GM23338 (cell line): ENCODE measurements at regions not wholly inside any gene's neighbourhood (a gene's known extent, or its start where the extent isn't known, plus 50 kb on each side); places are given as distances from the start of the nearest gene placed in this dataset.
A peak's percentile ranks its signal among the peaks of the same experiment; 100 is the strongest.

Experiments
- ATAC-seq: fragments of 200-7000 bp; cut with Tn5 transposase; 3 replicates; pipeline ENCODE4 v1.9.1; 2020
- DNase-seq: peaks from one replicate; pipeline ENCODE4 v3.0.0-alpha.2; 2015; ENCODE audit warnings: low spot score
- H2AFZ ChIP-seq: fragments of 200-600 bp; sonication (generic); 2 replicates; pipeline ENCODE4 v1.8.0; 2016; ENCODE audit warnings: antibody characterized with exemption, mild to moderate bottlenecking, moderate library complexity
- H3F3A ChIP-seq: fragments of 200-600 bp; sonication (generic); replicated peaks from 2 replicates; pipeline ENCODE4 v1.8.0; 2017; ENCODE audit warnings: antibody characterized with exemption, mixed run types, low read depth
- H3K27ac ChIP-seq: fragments of 200-600 bp; sonication (generic); 2 replicates; pipeline ENCODE4 v1.6.1; 2016; ENCODE audit warnings: low read depth
- H3K27me3 ChIP-seq: fragments of 200-600 bp; sonication (generic); 2 replicates; pipeline ENCODE4 v1.8.0; 2016; ENCODE audit warnings: mild to moderate bottlenecking, mixed run types, moderate library complexity; ENCODE audit not compliant: insufficient read depth
- H3K36me3 ChIP-seq: fragments of 200-600 bp; sonication (generic); 2 replicates; pipeline ENCODE4 v1.8.0; 2016; ENCODE audit warnings: mild to moderate bottlenecking; ENCODE audit not compliant: insufficient read depth
- H3K4me1 ChIP-seq: fragments of 200-600 bp; sonication (generic); 2 replicates; pipeline ENCODE4 v1.8.0; 2016; ENCODE audit warnings: mild to moderate bottlenecking, moderate library complexity; ENCODE audit not compliant: insufficient read depth
- H3K4me2 ChIP-seq: fragments of 200-600 bp; sonication (generic); 2 replicates; pipeline ENCODE4 v1.7.1; 2017; ENCODE audit warnings: mixed run types
- H3K4me3 ChIP-seq: fragments of 200-600 bp; sonication (generic); 2 replicates; pipeline ENCODE4 v1.6.1; 2016; ENCODE audit warnings: mixed run types
- H3K79me2 ChIP-seq: fragments of 200-600 bp; sonication (generic); replicated peaks from 2 replicates; pipeline ENCODE4 v1.8.0; 2017; ENCODE audit warnings: mild to moderate bottlenecking; ENCODE audit not compliant: insufficient read depth
- H3K9me2 ChIP-seq: fragments of 200-600 bp; sonication (generic); 2 replicates; pipeline ENCODE4 v1.8.0; 2017; ENCODE audit not compliant: insufficient read depth
- H4K20me1 ChIP-seq: fragments of 200-600 bp; sonication (generic); replicated peaks from 2 replicates; pipeline ENCODE4 v1.8.0; 2017; ENCODE audit warnings: mild to moderate bottlenecking; ENCODE audit not compliant: insufficient read depth
- H3K27ac Mint-ChIP-seq: 2 replicates; pipeline ENCODE4 v1.8.0; 2020; ENCODE audit warnings: inconsistent platforms, mild to moderate bottlenecking, moderate library complexity, mixed read lengths
- H3K27me3 Mint-ChIP-seq: 3 replicates; pipeline ENCODE4 v1.8.0; 2022; ENCODE audit warnings: low read depth, mild to moderate bottlenecking, moderate library complexity, mixed read lengths, inconsistent platforms; ENCODE audit not compliant: insufficient read depth, poor library complexity
- H3K36me3 Mint-ChIP-seq: 3 replicates; pipeline ENCODE4 v1.8.0; 2021; ENCODE audit warnings: low read depth, mild to moderate bottlenecking, inconsistent platforms, moderate library complexity, mixed read lengths
- H3K4me1 Mint-ChIP-seq: 3 replicates; pipeline ENCODE4 v1.8.0; 2020; ENCODE audit warnings: mild to moderate bottlenecking, inconsistent platforms, mixed read lengths
- H3K4me3 Mint-ChIP-seq: 3 replicates; pipeline ENCODE4 v1.8.0; 2021; ENCODE audit warnings: moderate library complexity, mild to moderate bottlenecking, inconsistent platforms, mixed read lengths
- H3K9me3 Mint-ChIP-seq: 3 replicates; pipeline ENCODE4 v1.8.0; 2020; ENCODE audit warnings: moderate library complexity, mild to moderate bottlenecking, inconsistent platforms, mixed read lengths
- CREB1 ChIP-seq: fragments of 250-450 bp; sonication (Bioruptor Pico); IDR thresholded peaks from 2 replicates; pipeline ENCODE4 v1.5.0; 2020; ENCODE audit warnings: low read depth, mild to moderate bottlenecking, moderate library complexity
- EZH2 ChIP-seq: fragments of 200-600 bp; sonication (generic); IDR thresholded peaks from one replicate; pipeline ENCODE4 v1.8.0; 2017; ENCODE audit warnings: antibody characterized with exemption, mild to moderate bottlenecking, low read depth; ENCODE audit not compliant: unreplicated experiment
- EZH2phosphoT487 ChIP-seq: fragments of 200-600 bp; sonication (generic); IDR thresholded peaks from one replicate; pipeline ENCODE4 v1.8.1; 2018; ENCODE audit warnings: antibody characterized with exemption; ENCODE audit not compliant: unreplicated experiment
- JUNB ChIP-seq: IDR thresholded peaks from one replicate; pipeline ENCODE4 v1.6.1; 2016; ENCODE audit warnings: antibody characterized with exemption; ENCODE audit not compliant: unreplicated experiment
- NANOG ChIP-seq: IDR thresholded peaks from 2 replicates; pipeline ENCODE4 v1.6.1; 2016; ENCODE audit warnings: antibody characterized with exemption, borderline replicate concordance
- POLR2AphosphoS5 ChIP-seq: IDR thresholded peaks from 2 replicates; pipeline ENCODE4 v1.6.1; 2016; ENCODE audit warnings: antibody characterized with exemption, low read depth
- STAT1 ChIP-seq: IDR thresholded peaks from one replicate; pipeline ENCODE4 v1.6.1; 2016; ENCODE audit warnings: antibody characterized with exemption; ENCODE audit not compliant: unreplicated experiment
- ZNF114 ChIP-seq: fragments of 250-450 bp; sonication (Bioruptor Pico); IDR thresholded peaks from 2 replicates; pipeline ENCODE4 v1.5.0; 2020; ENCODE audit warnings: mild to moderate bottlenecking, moderate library complexity
- ZNF331 ChIP-seq: fragments of 250-450 bp; sonication (Bioruptor Pico); IDR thresholded peaks from 2 replicates; pipeline ENCODE4 v1.5.0; 2020; ENCODE audit warnings: low read depth, mild to moderate bottlenecking, moderate library complexity
- TF ChIP-seq, protein P1 (sequence below): fragments of 250-450 bp; sonication (Bioruptor Pico); IDR thresholded peaks from 2 replicates; pipeline ENCODE4 v1.5.0; 2020; ENCODE audit warnings: mild to moderate bottlenecking, moderate library complexity
- TF ChIP-seq, protein P2 (sequence below): IDR thresholded peaks from one replicate; pipeline ENCODE4 v1.6.1; 2018; ENCODE audit warnings: antibody characterized with exemption; ENCODE audit not compliant: unreplicated experiment
- TF ChIP-seq, protein P3 (sequence below): IDR thresholded peaks from 2 replicates; pipeline ENCODE4 v1.6.1; 2016; ENCODE audit warnings: antibody characterized with exemption
- TF ChIP-seq, protein P4 (sequence below), 2 experiments: fragments of 200-600 bp in 1 of 2; sonication (generic) in 1 of 2; conservative IDR thresholded peaks; 2 replicates each; pipeline versions ENCODE4 v1.5.1 to v1.6.1; 2016 to 2017; ENCODE audit warnings: antibody characterized with exemption in 2 of 2, low read depth in 2 of 2, mild to moderate bottlenecking in 2 of 2, moderate library complexity in 1 of 2

DNA sequence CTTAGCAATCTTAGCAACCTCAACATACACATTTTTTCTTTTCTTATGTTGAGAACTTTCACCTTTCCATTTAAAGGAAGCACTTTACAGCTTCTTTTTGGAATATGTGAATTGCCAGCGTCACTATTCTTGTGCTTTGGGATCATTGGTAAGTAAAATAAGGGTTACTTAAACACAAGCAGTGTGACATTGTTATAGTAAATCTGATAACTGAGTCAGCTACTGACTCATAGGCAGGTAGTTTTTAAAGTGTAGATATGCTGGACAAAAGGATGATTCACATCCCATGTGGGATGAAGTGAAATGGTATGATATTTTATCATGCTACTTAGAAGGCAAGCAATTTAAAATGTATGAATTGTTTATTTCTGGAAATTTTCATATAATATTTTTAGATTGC, 637.2 kb downstream of the DCDC2C start:
- Mint-ChIP-seq H3K9me3 (peaks cover 49% of the 10 kb centered on the region), H3K27ac (no peak overlapping the region), H3K36me3 (peaks cover 9% of the 10 kb centered on the region; the same call in 2 of the 3 replicates), H3K4me3 (no peak overlapping the region), H3K27me3 (peaks cover 1% of the 10 kb centered on the region), H3K4me1 (peaks cover 4% of the 10 kb centered on the region; the same call in 1 of the 3 replicates)
- Histone ChIP-seq H3K9me2 (no peaks in the 10 kb centered on the region), H3K4me1 (no peaks in the 10 kb centered on the region), H3K79me2 (no peaks in the 10 kb centered on the region), H2AFZ (no peak overlapping the region), H3K27ac (no peak overlapping the region; the same call in 1 of the 2 replicates), H3K4me2 (0 out of 2 replicates have a peak overlapping the region, but pooled peaks have one; percentile 21), H3K4me3 (no peak overlapping the region), H3K27me3 (no peaks in the 10 kb centered on the region), H3K36me3 (peaks cover 7% of the 10 kb centered on the region; the same call in 1 of the 2 replicates), H4K20me1 (no peaks in the 10 kb centered on the region), H3F3A (no peaks in the 10 kb centered on the region)
- DNase-seq, result no peak
- ATAC-seq, result no peak
- TF ChIP-seq CREB1 (CRISPR knock-in tag) (no peak), JUNB (no peak), ZNF114 (CRISPR knock-in tag) (no peak), EZH2phosphoT487 (no peak), STAT1 (no peak), ZNF331 (CRISPR knock-in tag) (no peak), POLR2AphosphoS5 (no peak), EZH2 (no peak), NANOG (no peak)
- TF ChIP-seq, protein P1, sequence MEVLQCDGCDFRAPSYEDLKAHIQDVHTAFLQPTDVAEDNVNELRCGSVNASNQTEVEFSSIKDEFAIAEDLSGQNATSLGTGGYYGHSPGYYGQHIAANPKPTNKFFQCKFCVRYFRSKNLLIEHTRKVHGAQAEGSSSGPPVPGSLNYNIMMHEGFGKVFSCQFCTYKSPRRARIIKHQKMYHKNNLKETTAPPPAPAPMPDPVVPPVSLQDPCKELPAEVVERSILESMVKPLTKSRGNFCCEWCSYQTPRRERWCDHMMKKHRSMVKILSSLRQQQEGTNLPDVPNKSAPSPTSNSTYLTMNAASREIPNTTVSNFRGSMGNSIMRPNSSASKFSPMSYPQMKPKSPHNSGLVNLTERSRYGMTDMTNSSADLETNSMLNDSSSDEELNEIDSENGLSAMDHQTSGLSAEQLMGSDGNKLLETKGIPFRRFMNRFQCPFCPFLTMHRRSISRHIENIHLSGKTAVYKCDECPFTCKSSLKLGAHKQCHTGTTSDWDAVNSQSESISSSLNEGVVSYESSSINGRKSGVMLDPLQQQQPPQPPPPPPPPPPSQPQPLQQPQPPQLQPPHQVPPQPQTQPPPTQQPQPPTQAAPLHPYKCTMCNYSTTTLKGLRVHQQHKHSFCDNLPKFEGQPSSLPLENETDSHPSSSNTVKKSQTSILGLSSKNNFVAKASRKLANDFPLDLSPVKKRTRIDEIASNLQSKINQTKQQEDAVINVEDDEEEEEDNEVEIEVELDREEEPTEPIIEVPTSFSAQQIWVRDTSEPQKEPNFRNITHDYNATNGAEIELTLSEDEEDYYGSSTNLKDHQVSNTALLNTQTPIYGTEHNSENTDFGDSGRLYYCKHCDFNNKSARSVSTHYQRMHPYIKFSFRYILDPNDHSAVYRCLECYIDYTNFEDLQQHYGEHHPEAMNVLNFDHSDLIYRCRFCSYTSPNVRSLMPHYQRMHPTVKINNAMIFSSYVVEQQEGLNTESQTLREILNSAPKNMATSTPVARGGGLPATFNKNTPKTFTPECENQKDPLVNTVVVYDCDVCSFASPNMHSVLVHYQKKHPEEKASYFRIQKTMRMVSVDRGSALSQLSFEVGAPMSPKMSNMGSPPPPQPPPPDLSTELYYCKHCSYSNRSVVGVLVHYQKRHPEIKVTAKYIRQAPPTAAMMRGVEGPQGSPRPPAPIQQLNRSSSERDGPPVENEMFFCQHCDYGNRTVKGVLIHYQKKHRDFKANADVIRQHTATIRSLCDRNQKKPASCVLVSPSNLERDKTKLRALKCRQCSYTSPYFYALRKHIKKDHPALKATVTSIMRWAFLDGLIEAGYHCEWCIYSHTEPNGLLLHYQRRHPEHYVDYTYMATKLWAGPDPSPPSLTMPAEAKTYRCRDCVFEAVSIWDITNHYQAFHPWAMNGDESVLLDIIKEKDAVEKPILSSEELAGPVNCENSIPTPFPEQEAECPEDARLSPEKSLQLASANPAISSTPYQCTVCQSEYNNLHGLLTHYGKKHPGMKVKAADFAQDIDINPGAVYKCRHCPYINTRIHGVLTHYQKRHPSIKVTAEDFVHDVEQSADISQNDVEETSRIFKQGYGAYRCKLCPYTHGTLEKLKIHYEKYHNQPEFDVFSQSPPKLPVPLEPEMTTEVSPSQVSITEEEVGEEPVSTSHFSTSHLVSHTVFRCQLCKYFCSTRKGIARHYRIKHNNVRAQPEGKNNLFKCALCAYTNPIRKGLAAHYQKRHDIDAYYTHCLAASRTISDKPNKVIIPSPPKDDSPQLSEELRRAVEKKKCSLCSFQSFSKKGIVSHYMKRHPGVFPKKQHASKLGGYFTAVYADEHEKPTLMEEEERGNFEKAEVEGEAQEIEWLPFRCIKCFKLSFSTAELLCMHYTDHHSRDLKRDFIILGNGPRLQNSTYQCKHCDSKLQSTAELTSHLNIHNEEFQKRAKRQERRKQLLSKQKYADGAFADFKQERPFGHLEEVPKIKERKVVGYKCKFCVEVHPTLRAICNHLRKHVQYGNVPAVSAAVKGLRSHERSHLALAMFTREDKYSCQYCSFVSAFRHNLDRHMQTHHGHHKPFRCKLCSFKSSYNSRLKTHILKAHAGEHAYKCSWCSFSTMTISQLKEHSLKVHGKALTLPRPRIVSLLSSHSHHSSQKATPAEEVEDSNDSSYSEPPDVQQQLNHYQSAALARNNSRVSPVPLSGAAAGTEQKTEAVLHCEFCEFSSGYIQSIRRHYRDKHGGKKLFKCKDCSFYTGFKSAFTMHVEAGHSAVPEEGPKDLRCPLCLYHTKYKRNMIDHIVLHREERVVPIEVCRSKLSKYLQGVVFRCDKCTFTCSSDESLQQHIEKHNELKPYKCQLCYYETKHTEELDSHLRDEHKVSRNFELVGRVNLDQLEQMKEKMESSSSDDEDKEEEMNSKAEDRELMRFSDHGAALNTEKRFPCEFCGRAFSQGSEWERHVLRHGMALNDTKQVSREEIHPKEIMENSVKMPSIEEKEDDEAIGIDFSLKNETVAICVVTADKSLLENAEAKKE (CRISPR knock-in tag), result no peak
- TF ChIP-seq, protein P2, sequence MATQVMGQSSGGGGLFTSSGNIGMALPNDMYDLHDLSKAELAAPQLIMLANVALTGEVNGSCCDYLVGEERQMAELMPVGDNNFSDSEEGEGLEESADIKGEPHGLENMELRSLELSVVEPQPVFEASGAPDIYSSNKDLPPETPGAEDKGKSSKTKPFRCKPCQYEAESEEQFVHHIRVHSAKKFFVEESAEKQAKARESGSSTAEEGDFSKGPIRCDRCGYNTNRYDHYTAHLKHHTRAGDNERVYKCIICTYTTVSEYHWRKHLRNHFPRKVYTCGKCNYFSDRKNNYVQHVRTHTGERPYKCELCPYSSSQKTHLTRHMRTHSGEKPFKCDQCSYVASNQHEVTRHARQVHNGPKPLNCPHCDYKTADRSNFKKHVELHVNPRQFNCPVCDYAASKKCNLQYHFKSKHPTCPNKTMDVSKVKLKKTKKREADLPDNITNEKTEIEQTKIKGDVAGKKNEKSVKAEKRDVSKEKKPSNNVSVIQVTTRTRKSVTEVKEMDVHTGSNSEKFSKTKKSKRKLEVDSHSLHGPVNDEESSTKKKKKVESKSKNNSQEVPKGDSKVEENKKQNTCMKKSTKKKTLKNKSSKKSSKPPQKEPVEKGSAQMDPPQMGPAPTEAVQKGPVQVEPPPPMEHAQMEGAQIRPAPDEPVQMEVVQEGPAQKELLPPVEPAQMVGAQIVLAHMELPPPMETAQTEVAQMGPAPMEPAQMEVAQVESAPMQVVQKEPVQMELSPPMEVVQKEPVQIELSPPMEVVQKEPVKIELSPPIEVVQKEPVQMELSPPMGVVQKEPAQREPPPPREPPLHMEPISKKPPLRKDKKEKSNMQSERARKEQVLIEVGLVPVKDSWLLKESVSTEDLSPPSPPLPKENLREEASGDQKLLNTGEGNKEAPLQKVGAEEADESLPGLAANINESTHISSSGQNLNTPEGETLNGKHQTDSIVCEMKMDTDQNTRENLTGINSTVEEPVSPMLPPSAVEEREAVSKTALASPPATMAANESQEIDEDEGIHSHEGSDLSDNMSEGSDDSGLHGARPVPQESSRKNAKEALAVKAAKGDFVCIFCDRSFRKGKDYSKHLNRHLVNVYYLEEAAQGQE, result no peak
- TF ChIP-seq, protein P3, sequence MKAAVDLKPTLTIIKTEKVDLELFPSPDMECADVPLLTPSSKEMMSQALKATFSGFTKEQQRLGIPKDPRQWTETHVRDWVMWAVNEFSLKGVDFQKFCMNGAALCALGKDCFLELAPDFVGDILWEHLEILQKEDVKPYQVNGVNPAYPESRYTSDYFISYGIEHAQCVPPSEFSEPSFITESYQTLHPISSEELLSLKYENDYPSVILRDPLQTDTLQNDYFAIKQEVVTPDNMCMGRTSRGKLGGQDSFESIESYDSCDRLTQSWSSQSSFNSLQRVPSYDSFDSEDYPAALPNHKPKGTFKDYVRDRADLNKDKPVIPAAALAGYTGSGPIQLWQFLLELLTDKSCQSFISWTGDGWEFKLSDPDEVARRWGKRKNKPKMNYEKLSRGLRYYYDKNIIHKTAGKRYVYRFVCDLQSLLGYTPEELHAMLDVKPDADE, result no peak
- TF ChIP-seq, protein P4, sequence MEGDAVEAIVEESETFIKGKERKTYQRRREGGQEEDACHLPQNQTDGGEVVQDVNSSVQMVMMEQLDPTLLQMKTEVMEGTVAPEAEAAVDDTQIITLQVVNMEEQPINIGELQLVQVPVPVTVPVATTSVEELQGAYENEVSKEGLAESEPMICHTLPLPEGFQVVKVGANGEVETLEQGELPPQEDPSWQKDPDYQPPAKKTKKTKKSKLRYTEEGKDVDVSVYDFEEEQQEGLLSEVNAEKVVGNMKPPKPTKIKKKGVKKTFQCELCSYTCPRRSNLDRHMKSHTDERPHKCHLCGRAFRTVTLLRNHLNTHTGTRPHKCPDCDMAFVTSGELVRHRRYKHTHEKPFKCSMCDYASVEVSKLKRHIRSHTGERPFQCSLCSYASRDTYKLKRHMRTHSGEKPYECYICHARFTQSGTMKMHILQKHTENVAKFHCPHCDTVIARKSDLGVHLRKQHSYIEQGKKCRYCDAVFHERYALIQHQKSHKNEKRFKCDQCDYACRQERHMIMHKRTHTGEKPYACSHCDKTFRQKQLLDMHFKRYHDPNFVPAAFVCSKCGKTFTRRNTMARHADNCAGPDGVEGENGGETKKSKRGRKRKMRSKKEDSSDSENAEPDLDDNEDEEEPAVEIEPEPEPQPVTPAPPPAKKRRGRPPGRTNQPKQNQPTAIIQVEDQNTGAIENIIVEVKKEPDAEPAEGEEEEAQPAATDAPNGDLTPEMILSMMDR (conservative IDR thresholded peaks at IDR 0.05; ENCODE audit: low read depth in 2 of 2), result no peak
